ENCODE measurements at regions not wholly inside any gene's neighbourhood (a gene's known extent, or its start where the extent isn't known, plus 50 kb on each side); places are given as distances from the start of the nearest gene placed in this dataset.

DNA sequence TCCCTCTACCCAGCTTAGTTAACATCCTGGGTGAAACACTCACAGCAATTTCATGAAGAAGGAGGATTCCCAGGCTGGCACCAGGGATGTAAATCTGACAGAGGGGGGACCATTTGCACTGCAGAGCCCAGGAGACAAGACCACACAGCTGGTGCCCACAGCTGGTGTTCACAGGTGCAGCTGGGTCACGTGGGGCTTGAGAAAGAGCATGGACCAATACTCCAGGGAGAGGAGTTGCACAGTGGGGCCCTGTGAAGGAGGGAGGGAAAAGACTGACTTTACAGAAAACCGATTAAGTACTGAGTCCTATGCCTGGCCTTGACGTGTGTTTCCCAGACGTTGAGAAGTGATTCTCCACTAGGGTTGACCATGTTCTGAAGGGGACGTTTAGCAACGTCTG is 1316.7 kb upstream of the TMEM132C start:
- POLR2A ChIA-PET: no interaction called here
- TF ChIP-seq, protein P1, sequence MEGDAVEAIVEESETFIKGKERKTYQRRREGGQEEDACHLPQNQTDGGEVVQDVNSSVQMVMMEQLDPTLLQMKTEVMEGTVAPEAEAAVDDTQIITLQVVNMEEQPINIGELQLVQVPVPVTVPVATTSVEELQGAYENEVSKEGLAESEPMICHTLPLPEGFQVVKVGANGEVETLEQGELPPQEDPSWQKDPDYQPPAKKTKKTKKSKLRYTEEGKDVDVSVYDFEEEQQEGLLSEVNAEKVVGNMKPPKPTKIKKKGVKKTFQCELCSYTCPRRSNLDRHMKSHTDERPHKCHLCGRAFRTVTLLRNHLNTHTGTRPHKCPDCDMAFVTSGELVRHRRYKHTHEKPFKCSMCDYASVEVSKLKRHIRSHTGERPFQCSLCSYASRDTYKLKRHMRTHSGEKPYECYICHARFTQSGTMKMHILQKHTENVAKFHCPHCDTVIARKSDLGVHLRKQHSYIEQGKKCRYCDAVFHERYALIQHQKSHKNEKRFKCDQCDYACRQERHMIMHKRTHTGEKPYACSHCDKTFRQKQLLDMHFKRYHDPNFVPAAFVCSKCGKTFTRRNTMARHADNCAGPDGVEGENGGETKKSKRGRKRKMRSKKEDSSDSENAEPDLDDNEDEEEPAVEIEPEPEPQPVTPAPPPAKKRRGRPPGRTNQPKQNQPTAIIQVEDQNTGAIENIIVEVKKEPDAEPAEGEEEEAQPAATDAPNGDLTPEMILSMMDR (IDR thresholded peaks at IDR 0.05; ENCODE audit: unreplicated experiment): no peak
- Mint-ChIP-seq H3K4me1 (ENCODE audit: insufficient read depth, unreplicated experiment) (no peaks in the 10 kb centered on the region), H3K9me3 (ENCODE audit: unreplicated experiment) (no peaks in the 10 kb centered on the region), H3K27me3 (ENCODE audit: insufficient read depth, unreplicated experiment) (no peaks in the 10 kb centered on the region), H3K36me3 (ENCODE audit: insufficient read depth, unreplicated experiment) (no peaks in the 10 kb centered on the region), H3K27ac (ENCODE audit: low read depth, unreplicated experiment) (no peak overlapping the region), H3K4me3 (ENCODE audit: unreplicated experiment) (no peak overlapping the region)
- intact Hi-C loops (cut with micrococcal nuclease): no loop called here
- no TSS peak for BruUV-seq (replicated peaks)
- CTCF ChIA-PET: interaction anchor here (0.5 to 0.6 kb wide), 2 partner anchors 1226 to 1627 kb away, joined by 3 read pairs; no protein-coding TSS in a partner anchor
- DNase-seq (ENCODE audit: unreplicated experiment): no peak

DNA sequence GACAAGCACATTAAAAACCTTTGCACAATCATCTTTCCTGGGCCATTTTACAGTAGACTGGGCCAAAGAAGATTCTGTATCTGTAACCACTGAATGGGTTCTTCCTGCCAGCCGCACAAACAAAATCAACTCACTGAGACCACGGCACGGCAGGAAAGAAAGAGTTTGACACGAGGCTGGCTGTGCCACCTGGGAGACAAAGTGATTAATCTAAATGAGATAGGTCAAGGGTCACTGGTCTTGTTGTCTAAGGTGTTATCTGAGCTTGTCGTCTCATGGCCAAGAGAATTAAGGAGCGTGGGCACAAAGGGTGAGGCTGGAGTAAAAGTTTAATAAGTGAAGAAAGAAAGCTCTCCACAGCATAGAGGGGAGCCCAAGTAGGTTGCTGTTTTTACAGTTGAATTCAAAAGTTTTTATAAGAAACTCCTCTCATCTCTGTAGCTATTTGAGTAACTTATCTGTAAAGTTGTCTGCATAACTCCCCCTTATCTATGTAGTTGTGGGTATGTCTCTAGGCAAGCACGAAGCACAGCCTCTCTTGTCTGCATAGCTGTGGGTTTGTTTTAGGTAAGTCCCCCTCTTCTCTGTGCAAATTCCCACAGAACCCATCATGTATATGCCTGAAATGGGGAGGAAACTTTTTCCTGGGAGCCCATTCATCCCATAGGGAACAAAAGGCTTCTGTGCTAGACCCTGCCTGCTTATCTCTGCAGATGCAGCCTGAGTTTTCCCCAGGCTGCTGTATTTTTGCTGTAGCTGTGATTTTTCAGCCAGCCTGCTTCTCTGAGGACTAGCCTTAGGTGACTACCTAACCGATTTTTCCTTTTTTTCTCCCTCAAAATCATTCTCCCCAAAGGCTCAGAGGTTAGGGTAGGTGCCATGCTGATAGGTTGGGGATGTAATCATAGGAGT is 1314.6 kb upstream of the TMEM132C start:
- no peak overlapping the region for H3K27ac Mint-ChIP-seq (ENCODE audit: low read depth, unreplicated experiment)
- CTCF ChIA-PET: interaction anchor here (0.5 kb wide), 1 partner anchor 429 kb away, joined by 3 read pairs; no protein-coding TSS in a partner anchor
- POLR2A ChIA-PET: no interaction called here
- no peaks in the 10 kb centered on the region for H3K9me3 Mint-ChIP-seq (ENCODE audit: unreplicated experiment)
- no peaks in the 10 kb centered on the region for H3K36me3 Mint-ChIP-seq (ENCODE audit: insufficient read depth, unreplicated experiment)
- no peak for DNase-seq (ENCODE audit: unreplicated experiment)
- H3K4me1 Mint-ChIP-seq (ENCODE audit: insufficient read depth, unreplicated experiment): no peaks in the 10 kb centered on the region
- intact Hi-C loops (cut with micrococcal nuclease): no loop called here
- TF ChIP-seq, protein P1 (IDR thresholded peaks at IDR 0.05; ENCODE audit: unreplicated experiment): no peak
- H3K4me3 Mint-ChIP-seq (ENCODE audit: unreplicated experiment): no peak overlapping the region
- H3K27me3 Mint-ChIP-seq (ENCODE audit: insufficient read depth, unreplicated experiment): no peaks in the 10 kb centered on the region
- no TSS peak for BruUV-seq (replicated peaks)

DNA sequence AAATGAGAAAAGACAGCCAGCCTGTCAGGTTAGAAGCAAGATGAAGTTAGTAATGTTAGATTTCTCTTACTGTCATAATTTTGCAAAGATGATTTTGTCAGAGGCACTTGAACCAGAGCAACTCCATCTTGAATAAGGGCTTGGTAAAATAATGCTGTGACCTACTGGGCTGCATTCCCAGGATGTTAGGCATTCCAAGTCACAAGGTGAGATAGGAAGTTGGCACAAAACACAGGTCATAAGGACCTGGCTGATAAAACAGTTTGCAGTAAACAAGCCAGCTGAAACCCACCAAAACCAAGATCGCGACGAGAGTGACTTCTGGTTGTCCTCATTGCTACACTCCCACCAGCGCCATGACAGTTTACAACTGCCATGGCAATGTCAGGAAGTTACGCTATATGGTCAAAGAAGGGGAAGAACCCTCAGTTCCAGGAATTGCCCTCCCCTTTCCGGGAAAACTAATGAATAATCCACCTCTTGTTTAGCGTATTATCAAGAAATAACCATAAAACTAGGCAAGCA is 1313.5 kb upstream of the TMEM132C start:
- intact Hi-C loops (cut with micrococcal nuclease): no loop called here
- no peak for DNase-seq (ENCODE audit: unreplicated experiment)
- TF ChIP-seq, protein P1 (IDR thresholded peaks at IDR 0.05; ENCODE audit: unreplicated experiment): no peak
- H3K27ac Mint-ChIP-seq (ENCODE audit: low read depth, unreplicated experiment): no peak overlapping the region
- H3K4me3 Mint-ChIP-seq (ENCODE audit: unreplicated experiment): no peak overlapping the region
- no TSS peak for BruUV-seq (replicated peaks)
- no peaks in the 10 kb centered on the region for H3K4me1 Mint-ChIP-seq (ENCODE audit: insufficient read depth, unreplicated experiment)
- H3K27me3 Mint-ChIP-seq (ENCODE audit: insufficient read depth, unreplicated experiment): no peaks in the 10 kb centered on the region
- POLR2A ChIA-PET: no interaction called here
- H3K9me3 Mint-ChIP-seq (ENCODE audit: unreplicated experiment): no peaks in the 10 kb centered on the region
- no peaks in the 10 kb centered on the region for H3K36me3 Mint-ChIP-seq (ENCODE audit: insufficient read depth, unreplicated experiment)
- CTCF ChIA-PET: interaction anchor here (0.7 kb wide), 1 partner anchor 32 kb away, joined by 3 read pairs; no protein-coding TSS in a partner anchor

DNA sequence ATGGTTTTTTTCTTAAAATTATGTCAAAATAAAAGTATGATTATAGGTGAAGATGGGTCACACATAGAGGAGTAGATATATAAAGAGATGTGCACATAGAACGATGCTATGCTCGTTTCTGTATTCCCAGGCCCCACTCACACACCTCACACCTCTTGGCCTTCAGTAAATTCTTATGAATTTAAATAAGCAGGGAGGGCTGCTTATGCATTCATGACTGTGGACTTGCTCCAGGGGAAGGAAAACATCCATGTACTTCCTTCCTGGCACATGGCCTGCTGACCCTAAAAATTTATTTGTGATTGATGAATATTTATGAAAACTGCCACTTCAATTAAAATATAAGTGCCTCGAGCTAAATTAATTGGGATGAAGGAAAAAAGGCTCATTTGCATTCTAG is 1306.7 kb upstream of the TMEM132C start:
- ChIA-PET POLR2A (no interaction called here), CTCF (interaction anchor here (0.6 kb wide), 1 partner anchor 1057 kb away, joined by 3 read pairs; no protein-coding TSS in a partner anchor)
- no peaks in the 10 kb centered on the region for H3K4me1 Mint-ChIP-seq (ENCODE audit: insufficient read depth, unreplicated experiment)
- no TSS peak for BruUV-seq (replicated peaks)
- no peaks in the 10 kb centered on the region for H3K27me3 Mint-ChIP-seq (ENCODE audit: insufficient read depth, unreplicated experiment)
- DNase-seq (ENCODE audit: unreplicated experiment): no peak
- H3K9me3 Mint-ChIP-seq (ENCODE audit: unreplicated experiment): no peaks in the 10 kb centered on the region
- no peak overlapping the region for H3K4me3 Mint-ChIP-seq (ENCODE audit: unreplicated experiment)
- TF ChIP-seq, protein P1 (IDR thresholded peaks at IDR 0.05; ENCODE audit: unreplicated experiment): no peak
- H3K36me3 Mint-ChIP-seq (ENCODE audit: insufficient read depth, unreplicated experiment): no peaks in the 10 kb centered on the region
- intact Hi-C loops (cut with micrococcal nuclease): no loop called here
- H3K27ac Mint-ChIP-seq (ENCODE audit: low read depth, unreplicated experiment): no peak overlapping the region
